HepG2 (cell line): ENCODE measurements at regions not wholly inside any gene's neighbourhood (a gene's known extent, or its start where the extent isn't known, plus 50 kb on each side); places are given as distances from the start of the nearest gene placed in this dataset.

Experiments
- ATAC-seq: fragments of 200-7000 bp; cut with Tn5 transposase; 3 replicates; pipeline ENCODE4 v1.9.1; 2020; ENCODE audit warnings: mild to moderate bottlenecking, moderate library complexity
- BruUV-seq: library from RNA; stranded (reverse); fragments of 400-500 nt; replicated peaks from 2 replicates; lab custom pipeline; 2021; lab: Mats Ljungman, UMichigan
- CTCF ChIA-PET: fragments of 300-600 bp; formaldehyde crosslinking; extraction: SDS; loops from one replicate; lab custom pipeline; 2021; ENCODE audit warnings: low total read pairs, inconsistent platforms, low intra/inter-chr PET ratio; lab: Yijun Ruan, JAX
- POLR2A ChIA-PET: fragments of 350-600 bp; sonication (Branson Sonifier 250); formaldehyde crosslinking; loops from one replicate; lab custom pipeline; 2020; ENCODE audit warnings: antibody characterized with exemption, inconsistent platforms; lab: Yijun Ruan, JAX
- DNase-seq: peaks from one replicate; pipeline ENCODE4 v3.0.0-alpha.2; 2015; ENCODE audit warnings: low spot score
- FAIRE-seq: peaks from 3 replicates; lab custom pipeline; 2011; peaks lifted over from hg19 to GRCh38; lab: Jason Lieb, UNC
- H2AFZ ChIP-seq: one replicate; pipeline ENCODE4 v1.6.1; 2011; ENCODE audit warnings: low read length, inconsistent platforms
- H3K27ac ChIP-seq: fragments of 300-600 bp; 3 replicates; pipeline ENCODE4 v1.8.0; 2011; ENCODE audit warnings: mixed run types, mild to moderate bottlenecking, mixed read lengths, low read length, inconsistent platforms; ENCODE audit not compliant: insufficient read depth; ENCODE audit errors: extremely low read length
- H3K27me3 ChIP-seq, 2 experiments: fragments of 200-600 bp in 1 of 2; 2 replicates in 1 of 2; 3 replicates in 1 of 2; pipeline versions ENCODE4 v1.6.0 to v1.8.0; 2011; ENCODE audit warnings: low read length in 2 of 2, mild to moderate bottlenecking in 2 of 2, moderate library complexity in 2 of 2, inconsistent platforms in 1 of 2; ENCODE audit not compliant: insufficient read depth in 2 of 2, control insufficient read depth in 1 of 2
- H3K36me3 ChIP-seq, 2 experiments: fragments of 200-600 bp in 1 of 2; replicated peaks in 1 of 2; 2 replicates in 1 of 2; 3 replicates in 1 of 2; pipeline versions ENCODE4 v1.5.1 to v1.8.0; 2011; ENCODE audit warnings: low read length in 2 of 2, inconsistent platforms in 1 of 2; ENCODE audit not compliant: insufficient read depth in 2 of 2, control insufficient read depth in 1 of 2
- H3K4me1 ChIP-seq: 2 replicates; pipeline ENCODE4 v1.5.1; 2012; ENCODE audit warnings: low read length, inconsistent platforms; ENCODE audit not compliant: insufficient read depth
- H3K4me2 ChIP-seq: 2 replicates; pipeline ENCODE4 v1.6.0; 2011; ENCODE audit warnings: low read depth, low read length, inconsistent platforms
- H3K4me3 ChIP-seq, 3 experiments: fragments of 200-600 bp in 1 of 3; sonication (generic), shearing (Covaris generic) in 1 of 3; replicated peaks in 1 of 3; 2 replicates each; pipeline ENCODE4 v1.5.1; 2011 to 2016; ENCODE audit warnings: low read length in 3 of 3, inconsistent platforms in 2 of 3, low read depth in 2 of 3, mild to moderate bottlenecking in 2 of 3, control low read depth in 1 of 3, mixed read lengths in 1 of 3; ENCODE audit not compliant: insufficient read depth in 1 of 3
- H3K79me2 ChIP-seq: one replicate; pipeline ENCODE4 v1.6.1; 2011; ENCODE audit warnings: low read length, inconsistent platforms; ENCODE audit not compliant: insufficient read depth
- H3K9ac ChIP-seq: 2 replicates; pipeline ENCODE4 v1.6.0; 2011; ENCODE audit warnings: mild to moderate bottlenecking, low read depth, low read length, inconsistent platforms; ENCODE audit not compliant: insufficient read depth
- H3K9me3 ChIP-seq: 2 replicates; pipeline ENCODE4 v1.5.1; 2012; ENCODE audit warnings: mild to moderate bottlenecking, low read length
- H4K20me1 ChIP-seq: 2 replicates; pipeline ENCODE4 v1.6.0; 2011; ENCODE audit warnings: inconsistent platforms, mild to moderate bottlenecking, low read length, moderate library complexity; ENCODE audit not compliant: insufficient read depth
- EHMT2 ChIP-seq: fragments of 200-600 bp; sonication (generic); IDR thresholded peaks from 2 replicates; pipeline ENCODE4 v1.7.0; 2017; ENCODE audit warnings: antibody characterized with exemption, low read depth, low read length, borderline replicate concordance
- KAT7 ChIP-seq: IDR thresholded peaks from 2 replicates; pipeline ENCODE4 v1.6.1; 2018; ENCODE audit warnings: borderline replicate concordance, missing compliant biosample characterization
- SKI ChIP-seq: fragments of 450-650 bp; IDR thresholded peaks from one replicate; pipeline ENCODE4 v1.6.1; 2018; ENCODE audit warnings: mild to moderate bottlenecking; ENCODE audit not compliant: partially characterized antibody
- ZNF264 ChIP-seq: sonication (generic); formaldehyde crosslinking; IDR thresholded peaks from 2 replicates; pipeline ENCODE4 v1.4.0; 2020; ENCODE audit warnings: missing genetic modification reagents
- WGBS: methylation state at CpG from one replicate; pipeline ENCODE4 v1.1.6; 2017; ENCODE audit warnings: low lambda C conversion rate; 5-methylcytosine and 5-hydroxymethylcytosine counted together
- in situ Hi-C: cut with HindIII; loops from 2 replicates; pipeline ENCODE4 v1.10.0; 2017; ENCODE audit warnings: low pct_unique_long_range_greater_than_20kb; ENCODE audit not compliant: extremely low pct_ligation_motif_present
- intact Hi-C: fragments of 100-400 bp; cut with micrococcal nuclease; formaldehyde crosslinking; loops from one replicate; pipeline ENCODE4 v1.10.0; 2022; ENCODE audit not compliant: unreplicated experiment
- TF ChIP-seq, protein P1 (sequence below): IDR thresholded peaks from 2 replicates; pipeline ENCODE4 v1.4.0; 2020; ENCODE audit warnings: mild to moderate bottlenecking, missing genetic modification reagents

DNA sequence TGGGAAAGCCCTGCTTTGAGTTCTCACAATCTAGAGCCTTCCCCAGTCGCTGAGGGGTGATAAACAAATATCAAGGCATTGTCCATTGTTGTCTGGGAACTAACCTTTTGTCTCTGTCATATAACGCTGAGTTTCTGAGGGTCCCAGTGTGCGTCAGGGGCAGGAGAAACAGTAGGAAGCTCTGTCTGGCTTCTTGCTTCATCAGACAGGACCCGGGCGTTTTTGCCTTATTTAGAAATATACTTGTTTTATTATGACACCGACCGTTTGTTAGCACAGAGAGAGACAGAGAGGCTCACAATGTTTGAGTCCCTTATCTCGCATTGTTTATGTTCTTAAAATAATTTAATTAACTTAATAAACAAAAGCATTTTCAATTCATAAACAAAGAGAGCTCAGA is 204.9 kb upstream of the GAS1 start:
- ChIA-PET CTCF (no interaction called here), POLR2A (no interaction called here)
- Histone ChIP-seq H4K20me1 (no peaks in the 10 kb centered on the region), H3K27me3 (peaks cover 4 to 38% of the 10 kb centered on the region in 2 experiments; a peak in 3 of 5 replicates), H3K4me2 (no peak overlapping the region), H3K79me2 (no peaks in the 10 kb centered on the region), H3K9me3 (no peaks in the 10 kb centered on the region), H3K27ac (no peak overlapping the region), H3K4me3 (no peak overlapping the region), H2AFZ (no peak overlapping the region), H3K36me3 (no peaks in the 10 kb centered on the region), H3K9ac (no peak overlapping the region), H3K4me1 (no peaks in the 10 kb centered on the region)
- intact Hi-C loops: no loop called here
- TF ChIP-seq SKI (no peak), EHMT2 (no peak), ZNF264 (CRISPR knock-in tag) (no peak)
- no peak for DNase-seq
- FAIRE-seq: no peak
- no peak for ATAC-seq
- in situ Hi-C loops: no loop called here
- 1% methylated on average over 8 of the region's 8 CpGs for whole genome bisulfite sequencing
- no TSS peak for BruUV-seq

DNA sequence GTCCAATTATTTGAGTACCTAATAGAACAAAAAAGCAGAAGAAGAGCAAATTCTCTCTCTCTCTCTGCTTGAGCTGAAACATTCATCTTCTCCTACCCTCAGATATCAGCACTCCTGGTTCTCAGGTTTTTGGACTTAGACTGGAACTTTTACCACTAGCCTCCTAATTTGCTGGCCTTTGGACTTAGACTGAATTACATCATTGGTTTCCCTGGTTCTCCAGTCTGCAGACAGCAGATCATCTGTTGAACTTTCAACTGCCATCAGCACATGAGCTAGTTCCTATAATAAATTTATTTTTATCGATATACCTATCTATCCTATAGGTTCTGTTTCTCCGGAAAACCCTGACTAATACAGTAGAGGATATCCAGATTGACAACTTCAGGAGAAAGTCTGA is 208.9 kb upstream of the GAS1 start:
- in situ Hi-C loops (no loop called here), intact Hi-C loops (no loop called here)
- ATAC-seq (no peak), FAIRE-seq (no peak), DNase-seq (no peak)
- H4K20me1 ChIP-seq: no peaks in the 10 kb centered on the region
- no peak overlapping the region for H3K9ac ChIP-seq
- TF ChIP-seq, protein P1, sequence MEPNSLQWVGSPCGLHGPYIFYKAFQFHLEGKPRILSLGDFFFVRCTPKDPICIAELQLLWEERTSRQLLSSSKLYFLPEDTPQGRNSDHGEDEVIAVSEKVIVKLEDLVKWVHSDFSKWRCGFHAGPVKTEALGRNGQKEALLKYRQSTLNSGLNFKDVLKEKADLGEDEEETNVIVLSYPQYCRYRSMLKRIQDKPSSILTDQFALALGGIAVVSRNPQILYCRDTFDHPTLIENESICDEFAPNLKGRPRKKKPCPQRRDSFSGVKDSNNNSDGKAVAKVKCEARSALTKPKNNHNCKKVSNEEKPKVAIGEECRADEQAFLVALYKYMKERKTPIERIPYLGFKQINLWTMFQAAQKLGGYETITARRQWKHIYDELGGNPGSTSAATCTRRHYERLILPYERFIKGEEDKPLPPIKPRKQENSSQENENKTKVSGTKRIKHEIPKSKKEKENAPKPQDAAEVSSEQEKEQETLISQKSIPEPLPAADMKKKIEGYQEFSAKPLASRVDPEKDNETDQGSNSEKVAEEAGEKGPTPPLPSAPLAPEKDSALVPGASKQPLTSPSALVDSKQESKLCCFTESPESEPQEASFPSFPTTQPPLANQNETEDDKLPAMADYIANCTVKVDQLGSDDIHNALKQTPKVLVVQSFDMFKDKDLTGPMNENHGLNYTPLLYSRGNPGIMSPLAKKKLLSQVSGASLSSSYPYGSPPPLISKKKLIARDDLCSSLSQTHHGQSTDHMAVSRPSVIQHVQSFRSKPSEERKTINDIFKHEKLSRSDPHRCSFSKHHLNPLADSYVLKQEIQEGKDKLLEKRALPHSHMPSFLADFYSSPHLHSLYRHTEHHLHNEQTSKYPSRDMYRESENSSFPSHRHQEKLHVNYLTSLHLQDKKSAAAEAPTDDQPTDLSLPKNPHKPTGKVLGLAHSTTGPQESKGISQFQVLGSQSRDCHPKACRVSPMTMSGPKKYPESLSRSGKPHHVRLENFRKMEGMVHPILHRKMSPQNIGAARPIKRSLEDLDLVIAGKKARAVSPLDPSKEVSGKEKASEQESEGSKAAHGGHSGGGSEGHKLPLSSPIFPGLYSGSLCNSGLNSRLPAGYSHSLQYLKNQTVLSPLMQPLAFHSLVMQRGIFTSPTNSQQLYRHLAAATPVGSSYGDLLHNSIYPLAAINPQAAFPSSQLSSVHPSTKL (CRISPR knock-in tag): no peak
- TF ChIP-seq KAT7: no peak
- no peaks in the 10 kb centered on the region for H3K4me1 ChIP-seq
- H3K9me3 ChIP-seq: no peaks in the 10 kb centered on the region
- H3K4me2 ChIP-seq: no peak overlapping the region
- H3K36me3 ChIP-seq: no peaks in the 10 kb centered on the region
- BruUV-seq: no TSS peak
- no peak overlapping the region for H3K4me3 ChIP-seq
- no peaks in the 10 kb centered on the region for H3K79me2 ChIP-seq
- H3K27me3 ChIP-seq: peaks cover 0 to 21% of the 10 kb centered on the region in 2 experiments; a peak in 2 of 5 replicates
- H2AFZ ChIP-seq: no peak overlapping the region
- no peak overlapping the region for H3K27ac ChIP-seq
- CTCF ChIA-PET: no interaction called here
- WGBS: 22% methylated on average over 2 of the region's 2 CpGs
- POLR2A ChIA-PET: no interaction called here
